IMR-90 (cell line): ENCODE measurements at regions not wholly inside any gene's neighbourhood (a gene's known extent, or its start where the extent isn't known, plus 50 kb on each side); places are given as distances from the start of the nearest gene placed in this dataset.
"Not testable (repeated sequence)": the region's sequence is repeated elsewhere in the genome, so short reads cannot be mapped to it uniquely, and the experiment has no call there.

ENCODE experiments used
- ATAC-seq: fragments of 200-7000 bp; cut with Tn5 transposase; 2 replicates; pipeline ENCODE4 v1.9.1; 2020; ENCODE audit warnings: low read depth, mild to moderate bottlenecking, moderate library complexity
- BruUV-seq: library from RNA; stranded (reverse); fragments of 400-500 nt; replicated peaks from 2 replicates; lab custom pipeline; 2021; lab: Mats Ljungman, UMichigan
- CTCF ChIA-PET: fragments of 300-600 bp; formaldehyde crosslinking; extraction: SDS; loops from one replicate; lab custom pipeline; 2021; ENCODE audit warnings: antibody characterized with exemption; lab: Yijun Ruan, JAX
- POLR2A ChIA-PET: fragments of 300-600 bp; sonication (Branson Sonifier 250); formaldehyde crosslinking; loops from one replicate; lab custom pipeline; 2022; ENCODE audit warnings: antibody characterized with exemption; ENCODE audit not compliant: unreplicated experiment; lab: Charles Lee
- DNase-seq: peaks from one replicate; pipeline ENCODE4 v3.0.0; 2013
- H2AFZ ChIP-seq: replicated peaks from 2 replicates; pipeline ENCODE3; 2013; ENCODE audit warnings: low read length, mild to moderate bottlenecking; ENCODE audit not compliant: poor library complexity
- H2AK5ac ChIP-seq: 2 replicates; pipeline ENCODE4 v1.6.1; 2013; ENCODE audit warnings: low read depth, low read length, inconsistent platforms
- H2AK9ac ChIP-seq: replicated peaks from 2 replicates; pipeline ENCODE3; 2013; ENCODE audit warnings: mild to moderate bottlenecking, low read depth, low read length, moderate library complexity; ENCODE audit not compliant: poor library complexity
- H2BK120ac ChIP-seq: 2 replicates; pipeline ENCODE4 v1.6.1; 2013; ENCODE audit warnings: low read depth, low read length, inconsistent platforms
- H2BK15ac ChIP-seq: 3 replicates; pipeline ENCODE4 v1.6.1; 2013; ENCODE audit warnings: low read depth, low read length, inconsistent platforms
- H2BK20ac ChIP-seq: 2 replicates; pipeline ENCODE4 v1.6.1; 2013; ENCODE audit warnings: low read depth, mild to moderate bottlenecking, inconsistent platforms, low read length, moderate library complexity
- H2BK5ac ChIP-seq: 2 replicates; pipeline ENCODE4 v1.6.1; 2013; ENCODE audit warnings: mild to moderate bottlenecking, low read depth, low read length, inconsistent platforms; ENCODE audit not compliant: poor library complexity, severe bottlenecking
- H3K14ac ChIP-seq: replicated peaks from 2 replicates; pipeline ENCODE4 v1.6.1; 2013; ENCODE audit warnings: low read depth, low read length, inconsistent platforms
- H3K18ac ChIP-seq: 2 replicates; pipeline ENCODE4 v1.6.1; 2013; ENCODE audit warnings: low read depth, low read length, control low read depth
- H3K23ac ChIP-seq: 2 replicates; pipeline ENCODE4 v1.6.1; 2013; ENCODE audit warnings: low read depth, low read length, inconsistent platforms
- H3K27ac ChIP-seq: 2 replicates; pipeline ENCODE4 v1.5.1; 2013; ENCODE audit warnings: mild to moderate bottlenecking, control low read depth, low read length; ENCODE audit not compliant: insufficient read depth
- H3K27me3 ChIP-seq: 2 replicates; pipeline ENCODE4 v1.6.1; 2013; ENCODE audit warnings: low read length; ENCODE audit not compliant: control insufficient read depth, insufficient read depth
- H3K36me3 ChIP-seq: 2 replicates; pipeline ENCODE4 v1.6.1; 2013; ENCODE audit warnings: low read length, mixed read lengths; ENCODE audit not compliant: control insufficient read depth, insufficient read depth
- H3K4ac ChIP-seq: 2 replicates; pipeline ENCODE4 v1.6.1; 2013; ENCODE audit warnings: low read depth, low read length, inconsistent platforms
- H3K4me1 ChIP-seq: 2 replicates; pipeline ENCODE4 v1.6.1; 2013; ENCODE audit warnings: low read length, mixed read lengths; ENCODE audit not compliant: control insufficient read depth, insufficient read depth
- H3K4me2 ChIP-seq: 2 replicates; pipeline ENCODE4 v1.6.1; 2013; ENCODE audit warnings: low read depth, mild to moderate bottlenecking, control low read depth, low read length, moderate library complexity
- H3K4me3 ChIP-seq: 2 replicates; pipeline ENCODE4 v1.5.1; 2013; ENCODE audit warnings: low read depth, mild to moderate bottlenecking, control low read depth, low read length, moderate library complexity; ENCODE audit not compliant: insufficient read depth
- H3K56ac ChIP-seq: 2 replicates; pipeline ENCODE4 v1.6.1; 2013; ENCODE audit warnings: low read length, inconsistent platforms; ENCODE audit not compliant: insufficient read depth; ENCODE audit errors: extremely low read depth
- H3K79me1 ChIP-seq, 2 experiments: 2 replicates each; pipeline ENCODE4 v1.6.1; 2013; ENCODE audit warnings: low read length in 2 of 2, inconsistent platforms in 1 of 2, low read depth in 1 of 2
- H3K9ac ChIP-seq: 2 replicates; pipeline ENCODE4 v1.6.1; 2013; ENCODE audit warnings: low read depth, low read length, control low read depth
- H3K9me1 ChIP-seq: 2 replicates; pipeline ENCODE4 v1.6.1; 2013; ENCODE audit warnings: low read length, inconsistent platforms; ENCODE audit not compliant: insufficient read depth
- H3K9me3 ChIP-seq: 2 replicates; pipeline ENCODE4 v1.6.1; 2013; ENCODE audit warnings: low read length; ENCODE audit not compliant: control insufficient read depth, insufficient read depth
- H4K20me1 ChIP-seq: 2 replicates; pipeline ENCODE4 v1.6.1; 2013; ENCODE audit warnings: low read length, inconsistent platforms; ENCODE audit not compliant: insufficient read depth
- H4K5ac ChIP-seq: 2 replicates; pipeline ENCODE4 v1.6.1; 2013; ENCODE audit warnings: mild to moderate bottlenecking, low read depth, low read length, control low read depth
- H4K8ac ChIP-seq, 2 experiments: 2 replicates each; pipeline ENCODE4 v1.6.1; 2013; ENCODE audit warnings: low read depth in 2 of 2, low read length in 2 of 2, control low read depth in 1 of 2, inconsistent platforms in 1 of 2
- H4K91ac ChIP-seq: 2 replicates; pipeline ENCODE4 v1.6.1; 2013; ENCODE audit warnings: low read depth, low read length, inconsistent platforms; ENCODE audit not compliant: insufficient read depth
- WGBS, 2 experiments: methylation state at CpG; one replicate each; pipeline versions ENCODE4 v1.1.5 to v1.1.7; 2013; ENCODE audit warnings: missing lambda C conversion rate in 2 of 2; ENCODE audit not compliant: insufficient read length in 1 of 2; ENCODE audit errors: extremely low coverage in 2 of 2; 5-methylcytosine and 5-hydroxymethylcytosine counted together
- dilution Hi-C: fragments of 300-500 bp; cut with HindIII; formaldehyde crosslinking; loops from one replicate; pipeline ENCODE4 v1.14.3; 2018; ENCODE audit warnings: low sequenced_read_pairs; ENCODE audit not compliant: unreplicated experiment
- in situ Hi-C: fragments of 300-500 bp; cut with MboI; formaldehyde crosslinking; loops from 3 replicates; pipeline ENCODE4 v1.14.3; 2019; ENCODE audit warnings: low sequenced_read_pairs, inconsistent platforms, mixed read lengths
- intact Hi-C: fragments of 100-400 bp; cut with micrococcal nuclease; formaldehyde crosslinking; loops from 2 replicates; pipeline ENCODE4 v1.10.0; 2022

DNA sequence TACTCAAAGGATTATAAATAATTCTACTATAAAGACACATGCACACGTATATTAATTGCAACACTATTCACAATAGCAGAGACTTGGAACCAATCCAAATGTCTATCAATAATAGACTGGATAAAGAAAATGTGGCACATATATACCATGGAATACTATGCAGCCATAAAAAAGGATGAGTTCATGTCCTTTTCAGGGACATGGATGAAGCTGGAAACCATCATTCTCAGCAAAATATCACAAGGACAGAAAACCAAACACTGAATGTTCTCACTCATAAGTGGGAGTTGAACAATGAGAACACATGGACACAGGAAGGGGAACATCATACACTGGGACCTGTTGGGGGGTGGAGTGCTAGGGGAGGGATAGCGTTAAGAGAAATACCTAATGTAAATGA is 1052.2 kb upstream of the POU3F4 start:
- H2BK20ac ChIP-seq, H3K4me1 ChIP-seq, H3K36me3 ChIP-seq, H2AK5ac ChIP-seq, H3K9ac ChIP-seq, H3K14ac ChIP-seq, H2AFZ ChIP-seq, H3K27ac ChIP-seq, H2AK9ac ChIP-seq, H3K4me2 ChIP-seq, H4K91ac ChIP-seq, ATAC-seq, POLR2A ChIA-PET, CTCF ChIA-PET, H3K18ac ChIP-seq, DNase-seq, intact Hi-C loops, H3K23ac ChIP-seq, H3K4ac ChIP-seq, H4K5ac ChIP-seq, H4K8ac ChIP-seq, H3K4me3 ChIP-seq, H3K9me1 ChIP-seq, H2BK15ac ChIP-seq, in situ Hi-C loops, BruUV-seq, H3K27me3 ChIP-seq, H2BK120ac ChIP-seq, H3K9me3 ChIP-seq, dilution Hi-C loops, H3K79me1 ChIP-seq, H2BK5ac ChIP-seq, H4K20me1 ChIP-seq, H3K56ac ChIP-seq: not testable (repeated sequence)
- no CpG with 5 or more reads among the region's 2 CpGs for WGBS, 2 experiments
